ENCODE measurements at regions not wholly inside any gene's neighbourhood (a gene's known extent, or its start where the extent isn't known, plus 50 kb on each side); places are given as distances from the start of the nearest gene placed in this dataset.

- in situ Hi-C loops (cut with HindIII; ENCODE audit: low pct_unique_long_range_greater_than_20kb, low sequenced_read_pairs): no loop called here
- POLR2A ChIA-PET: no interaction called here
- DNase-seq (ENCODE audit: low read depth, low spot score) (no peak), ATAC-seq (no peak)
- Histone ChIP-seq H3K4me1 (ENCODE audit: control insufficient read depth, insufficient read depth, low read length) (no peaks in the 10 kb centered on the region), H3K9me3 (ENCODE audit: control insufficient read depth, insufficient read depth, low read depth, low read length) (no peaks in the 10 kb centered on the region), H3K4me3 (ENCODE audit: low read depth in 2 of 2, low read length in 2 of 2) (no peak overlapping the region), H3K36me3 (ENCODE audit: control insufficient read depth, insufficient read depth, low read length) (no peaks in the 10 kb centered on the region), H3K27me3 (ENCODE audit: control insufficient read depth, insufficient read depth, low read length) (no peaks in the 10 kb centered on the region), H3K27ac (ENCODE audit: low read length) (no peak overlapping the region)
- CTCF ChIA-PET: no interaction called here
- TF ChIP-seq TCF7L2 (IDR thresholded peaks at IDR 0.05; ENCODE audit: low read depth, low read length) (no peak), SIN3A (IDR thresholded peaks at IDR 0.05; ENCODE audit: borderline replicate concordance, insufficient read depth, low read depth, low read length) (no peak), CTCF (IDR thresholded peaks at IDR 0.05) (no peak), REST (IDR thresholded peaks at IDR 0.05; ENCODE audit: insufficient read depth in 1 of 2, low read depth in 2 of 2, low read length in 1 of 2) (no peak), POLR2AphosphoS5 (IDR thresholded peaks at IDR 0.05; ENCODE audit: low read depth, low read length) (no peak)
- no TSS peak for BruUV-seq (replicated peaks)
- intact Hi-C loops (cut with micrococcal nuclease; ENCODE audit: unreplicated experiment): no loop called here
These were observed 129.0 kb upstream of the MYCN start for GRCh38 chr2:15811367-15811766.

GRCh38 chr2:15812187-15812780 is 128.1 kb upstream of the MYCN start:
- Histone ChIP-seq H3K9me3 (ENCODE audit: control insufficient read depth, insufficient read depth, low read depth, low read length) (no peaks in the 10 kb centered on the region), H3K27me3 (ENCODE audit: control insufficient read depth, insufficient read depth, low read length) (no peaks in the 10 kb centered on the region), H3K4me3 (ENCODE audit: low read depth in 2 of 2, low read length in 2 of 2) (no peak overlapping the region), H3K4me1 (ENCODE audit: control insufficient read depth, insufficient read depth, low read length) (no peaks in the 10 kb centered on the region), H3K36me3 (ENCODE audit: control insufficient read depth, insufficient read depth, low read length) (no peaks in the 10 kb centered on the region), H3K27ac (ENCODE audit: low read length) (no peak overlapping the region)
- intact Hi-C loops (cut with micrococcal nuclease; ENCODE audit: unreplicated experiment): no loop called here
- ChIA-PET CTCF (no interaction called here), POLR2A (no interaction called here)
- in situ Hi-C loops (cut with HindIII; ENCODE audit: low pct_unique_long_range_greater_than_20kb, low sequenced_read_pairs): no loop called here
- DNase-seq (ENCODE audit: low read depth, low spot score): no peak
- TF ChIP-seq SIN3A (IDR thresholded peaks at IDR 0.05; ENCODE audit: borderline replicate concordance, insufficient read depth, low read depth, low read length): no peak
- TF ChIP-seq POLR2AphosphoS5 (IDR thresholded peaks at IDR 0.05; ENCODE audit: low read depth, low read length): no peak
- TF ChIP-seq REST (IDR thresholded peaks at IDR 0.05; ENCODE audit: insufficient read depth in 1 of 2, low read depth in 2 of 2, low read length in 1 of 2): no peak
- no peak for TF ChIP-seq TCF7L2 (IDR thresholded peaks at IDR 0.05; ENCODE audit: low read depth, low read length)
- no peak for TF ChIP-seq CTCF (IDR thresholded peaks at IDR 0.05)
- ATAC-seq: no peak
- no TSS peak for BruUV-seq (replicated peaks)
